ENCODE measurements at regions not wholly inside any gene's neighbourhood (a gene's known extent, or its start where the extent isn't known, plus 50 kb on each side); places are given as distances from the start of the nearest gene placed in this dataset.
"Not testable (repeated sequence)": the region's sequence is repeated elsewhere in the genome, so short reads cannot be mapped to it uniquely, and the experiment has no call there.

DNA sequence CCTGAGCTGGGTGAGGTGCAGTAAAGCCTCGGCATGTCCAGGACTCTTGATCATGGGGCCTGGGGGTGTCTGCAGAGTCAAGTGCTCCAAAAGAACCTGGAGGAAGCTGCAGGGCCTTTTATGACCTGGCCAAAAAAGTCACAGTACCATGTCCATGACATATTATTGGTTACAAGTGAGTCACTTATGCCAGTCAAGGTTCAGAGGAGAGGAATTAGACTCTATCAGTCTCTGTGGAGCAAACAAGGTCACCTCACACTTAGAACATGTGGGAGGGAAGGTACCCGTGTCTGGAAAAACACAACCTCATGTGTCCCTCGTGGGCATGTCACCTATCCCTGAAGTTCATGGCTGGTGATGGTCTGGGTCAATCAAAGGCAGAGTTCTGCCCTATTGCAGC lies 465.7 kb downstream of the FBXO15 start:
- no peak for DNase-seq (ENCODE audit: low read depth)

DNA sequence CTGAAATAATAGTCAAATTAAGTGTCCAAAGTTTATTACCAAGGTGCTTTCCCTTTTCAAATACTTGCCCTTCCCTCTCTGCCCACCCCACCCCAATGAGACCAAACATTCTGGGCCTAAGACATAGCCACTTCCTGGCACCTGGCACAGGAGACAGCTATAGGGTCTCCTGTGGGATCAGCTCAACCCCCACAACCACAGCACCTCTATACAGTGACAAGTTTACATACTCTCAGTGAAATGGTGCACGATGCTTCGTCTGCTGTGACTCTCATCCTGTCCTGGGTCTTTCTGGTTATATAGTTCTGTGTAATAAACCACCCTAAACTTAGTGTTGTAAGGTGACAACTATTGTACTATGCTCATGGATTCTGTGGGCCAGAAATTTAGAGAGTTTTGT lies 466.2 kb downstream of the FBXO15 start:
- no peak for DNase-seq (ENCODE audit: low read depth)

DNA sequence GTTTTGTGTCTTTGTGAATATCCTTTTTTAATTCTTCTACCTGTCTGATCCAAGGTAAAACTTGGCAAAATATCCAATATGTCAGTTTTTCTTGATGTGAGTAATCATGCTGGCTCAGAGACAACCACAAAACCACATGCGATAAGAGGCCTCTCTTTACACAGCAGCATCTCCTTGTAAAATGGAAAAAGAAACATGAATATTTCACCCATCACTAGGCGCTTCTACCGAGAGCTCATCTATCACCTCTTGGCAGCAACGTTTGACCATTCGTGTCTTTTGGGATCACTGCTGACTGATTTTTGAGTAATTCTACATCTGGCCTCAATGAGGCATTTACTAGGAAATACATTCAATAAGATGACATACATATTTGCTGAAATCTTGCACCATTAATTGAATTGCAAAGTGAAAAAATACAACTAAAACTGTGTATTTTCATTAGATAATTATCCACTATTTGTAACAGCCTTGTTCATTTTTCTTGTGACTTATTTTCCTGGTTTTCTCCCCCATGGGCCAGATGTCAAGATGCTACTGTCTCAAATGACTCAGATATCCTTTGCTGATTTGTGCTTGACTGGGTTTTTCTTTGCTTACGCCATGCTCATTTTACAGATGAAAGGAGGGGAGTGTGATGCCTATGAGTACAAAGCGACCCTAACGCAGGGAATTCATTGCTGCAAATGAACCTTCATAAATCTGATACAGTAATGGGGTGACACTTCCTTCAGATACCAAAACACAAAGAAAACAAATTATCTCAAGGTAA lies 467.5 kb downstream of the FBXO15 start:
- DNase-seq (ENCODE audit: low read depth): no peak

DNA sequence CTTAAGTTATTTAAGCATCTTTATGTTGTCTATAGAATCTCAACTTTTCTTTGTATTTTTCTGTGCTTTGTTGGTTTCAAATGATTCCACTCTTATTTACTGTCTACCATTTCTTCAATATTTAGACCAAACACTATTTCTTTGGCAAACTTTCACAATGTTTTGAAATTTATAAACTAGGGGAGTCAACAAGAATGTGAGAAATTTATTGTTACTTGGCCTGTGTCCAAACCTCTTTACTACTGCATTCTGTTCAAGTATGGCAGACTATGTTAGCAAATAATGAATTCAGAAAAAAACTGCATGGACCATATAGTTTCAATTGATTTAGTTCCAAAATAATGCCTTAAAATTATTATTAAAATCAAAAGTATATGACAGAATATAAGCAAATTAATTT lies 470.2 kb downstream of the FBXO15 start:
- DNase-seq (ENCODE audit: low read depth): no peak

DNA sequence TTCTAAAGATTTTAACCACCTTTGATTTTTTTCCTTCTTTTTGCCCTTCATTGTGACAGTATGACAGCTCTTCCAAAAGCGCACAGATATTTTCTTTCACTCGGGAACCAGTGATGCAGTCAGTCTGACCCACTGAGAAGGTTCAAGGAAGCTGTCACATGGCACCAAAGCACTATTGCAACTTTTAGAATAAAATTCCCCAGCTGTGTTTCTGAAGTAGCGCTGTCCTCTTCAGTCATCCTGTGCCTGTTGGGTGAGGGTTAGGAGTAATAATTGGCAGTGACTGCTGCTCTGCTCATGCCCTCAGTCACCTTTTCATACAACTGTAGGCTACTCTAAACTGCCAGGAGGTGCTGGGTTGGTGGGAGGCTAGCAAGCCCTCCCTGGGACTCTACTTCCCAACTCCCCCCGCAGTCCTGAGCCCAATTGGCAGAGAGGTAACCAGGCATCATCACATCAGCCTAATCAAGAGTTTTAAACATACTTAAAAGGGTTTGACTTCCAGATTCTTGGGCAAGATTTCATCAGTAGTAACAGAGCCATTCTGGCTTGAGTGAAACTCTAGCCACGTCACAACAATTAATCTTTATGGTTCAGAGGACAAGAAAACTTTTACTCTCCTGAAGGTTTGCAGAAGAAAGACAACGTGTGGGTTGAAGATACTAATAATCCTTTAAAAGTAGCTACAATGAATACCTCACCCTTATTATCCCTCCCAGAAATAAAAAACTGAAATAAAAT lies 473.3 kb downstream of the FBXO15 start:
- no peak for DNase-seq (ENCODE audit: low read depth)

DNA sequence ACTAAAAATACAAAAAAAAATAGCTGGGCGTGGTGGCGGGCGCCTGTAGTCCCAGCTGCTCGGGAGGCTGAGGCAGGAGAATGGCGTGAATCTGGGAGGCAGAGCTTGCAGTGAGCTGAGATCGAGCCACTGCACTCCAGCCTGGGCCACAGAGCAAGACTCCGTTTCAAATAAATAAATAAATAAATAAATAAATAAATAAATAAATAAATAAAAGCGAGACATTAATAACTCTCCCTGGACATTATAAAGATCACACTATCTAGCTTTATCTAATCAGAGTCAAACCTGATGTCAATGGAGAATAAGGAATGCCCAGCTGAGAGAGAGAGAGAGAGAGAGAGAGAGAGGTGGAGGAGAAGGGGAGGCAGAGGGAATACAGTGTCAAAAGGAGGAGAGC lies 476.2 kb downstream of the FBXO15 start:
- DNase-seq (ENCODE audit: low read depth): not testable (repeated sequence)

DNA sequence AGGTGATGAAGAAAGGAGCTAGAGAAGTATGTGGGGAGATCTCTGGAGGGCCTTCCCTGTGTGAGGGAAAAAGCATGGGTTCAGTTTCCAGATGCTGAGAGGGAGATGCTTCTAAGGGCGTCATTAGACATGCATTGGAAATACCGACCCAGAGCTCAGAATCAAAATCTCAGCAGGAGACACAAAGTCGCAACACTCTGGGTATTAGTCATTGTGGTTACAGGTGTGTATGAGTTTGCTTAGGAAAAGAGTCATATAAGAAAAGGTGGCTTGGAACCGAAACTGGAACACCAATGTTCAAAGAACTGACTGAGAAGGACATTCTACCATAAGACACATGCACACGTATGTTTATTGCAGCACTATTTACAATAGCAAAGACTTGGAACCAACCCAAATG lies 477.1 kb downstream of the FBXO15 start:
- DNase-seq (ENCODE audit: low read depth): no peak

DNA sequence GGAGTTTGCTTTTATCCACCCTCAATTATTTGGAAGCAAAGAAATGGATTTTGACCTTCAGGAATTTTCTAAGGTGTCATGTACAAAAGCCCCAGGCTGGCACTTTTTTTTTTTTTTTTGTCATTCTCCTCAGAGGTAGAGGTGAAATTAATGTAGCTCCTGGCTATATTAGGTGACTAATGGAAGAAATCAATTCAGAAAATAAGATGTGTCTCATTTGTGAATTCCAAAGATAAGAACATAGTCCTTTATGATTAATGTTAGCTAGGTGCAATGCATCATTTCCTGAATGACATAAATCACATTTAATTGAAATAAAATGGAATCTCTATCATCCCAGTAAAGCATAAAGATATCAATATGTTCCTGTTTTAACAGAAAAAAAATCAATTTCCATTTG lies 477.6 kb downstream of the FBXO15 start:
- no peak for DNase-seq (ENCODE audit: low read depth)

DNA sequence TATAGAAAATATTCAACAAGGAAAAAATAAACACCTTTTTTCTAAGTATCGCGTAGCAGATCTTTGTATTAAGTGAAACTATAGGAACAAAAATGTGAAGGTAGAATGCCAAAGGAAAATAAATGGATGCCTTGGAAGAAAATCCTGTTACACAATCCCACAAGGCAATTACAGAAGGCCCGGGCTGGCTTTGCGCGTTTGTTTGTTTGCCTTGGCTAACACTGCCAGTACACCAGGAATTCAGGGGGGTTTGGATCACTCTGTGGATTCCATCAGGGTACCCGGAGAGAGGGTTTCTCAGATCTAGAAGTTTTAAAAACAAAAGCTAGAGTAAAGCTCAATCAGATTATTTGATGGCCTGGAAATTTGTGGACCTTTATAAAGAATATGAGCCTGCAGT lies 478.3 kb downstream of the FBXO15 start:
- no peak for DNase-seq (ENCODE audit: low read depth)

DNA sequence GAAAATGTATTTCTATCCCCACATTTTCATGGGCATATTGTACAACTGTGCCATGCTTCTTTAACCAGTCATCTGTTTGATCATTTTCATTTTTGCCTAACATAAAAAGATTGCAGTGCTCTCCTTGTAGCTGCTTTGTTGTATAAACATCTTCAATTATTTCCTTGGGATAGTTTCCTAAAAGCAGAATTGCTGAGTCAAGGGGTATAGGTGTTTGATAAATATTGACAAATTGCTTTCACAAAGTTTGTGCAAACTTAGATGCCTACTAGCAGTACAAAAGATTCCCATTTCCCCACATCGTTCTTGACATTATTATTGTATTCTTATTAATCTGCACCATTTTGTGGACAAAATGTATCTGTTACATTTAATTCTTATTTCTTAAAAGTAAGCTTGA lies 479.6 kb downstream of the FBXO15 start:
- no peak for DNase-seq (ENCODE audit: low read depth)

DNA sequence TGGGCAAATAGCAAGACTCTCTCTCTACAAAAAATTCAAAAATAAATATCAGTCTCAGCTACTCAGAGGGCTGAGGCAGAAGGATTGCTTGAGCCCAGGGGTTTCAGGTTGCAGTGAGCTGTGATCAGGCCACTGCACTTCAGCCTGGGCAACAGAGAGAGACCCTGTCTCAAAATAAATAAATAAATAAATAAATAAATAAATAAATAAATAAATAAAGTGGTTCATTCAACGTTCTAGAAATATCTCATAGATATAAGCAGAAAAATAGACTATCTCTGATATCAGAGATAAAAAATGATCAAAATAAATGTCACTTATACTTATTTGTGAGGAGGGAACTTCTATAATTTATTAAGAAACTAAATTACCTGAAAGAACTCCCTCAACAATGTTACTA lies 480.9 kb downstream of the FBXO15 start:
- DNase-seq (ENCODE audit: low read depth): no peak

DNA sequence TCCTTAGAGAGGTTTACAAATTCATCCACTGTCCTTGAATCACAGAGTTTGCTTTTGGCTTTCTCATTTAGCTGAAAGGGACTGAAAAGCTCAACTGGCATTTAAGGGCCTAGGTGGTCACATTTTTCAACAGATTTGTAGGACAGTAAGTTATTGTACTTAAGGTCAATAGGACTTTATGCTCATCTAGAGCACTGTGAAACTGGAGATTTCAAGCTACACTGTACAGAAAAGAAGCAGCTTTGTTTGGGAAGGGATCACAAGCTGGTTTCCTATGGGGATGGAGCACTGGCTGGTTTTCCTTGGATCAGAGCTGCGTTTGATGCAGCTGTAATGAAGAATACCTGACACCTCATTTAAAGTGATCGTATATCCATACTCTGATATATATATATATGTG lies 482.7 kb downstream of the FBXO15 start:
- no peak for DNase-seq (ENCODE audit: low read depth)

DNA sequence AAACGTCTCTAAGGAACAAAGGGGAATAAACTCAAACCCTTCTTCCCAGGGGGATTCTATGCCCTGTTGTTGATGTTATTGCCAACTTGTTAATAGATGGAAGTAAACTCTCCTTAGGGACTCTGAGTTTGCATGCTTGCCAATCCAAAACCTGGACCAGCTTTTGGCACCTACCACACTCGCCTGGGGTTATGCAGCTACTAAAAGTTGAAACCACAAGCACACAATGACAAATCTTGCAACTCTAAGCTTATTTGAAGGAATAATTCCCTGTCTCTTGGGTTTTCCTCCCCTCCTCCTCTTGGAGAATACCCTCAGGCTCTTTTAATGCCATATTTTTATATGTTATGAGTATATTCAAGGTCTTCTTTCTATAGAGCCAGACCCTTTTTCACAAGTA lies 484.1 kb downstream of the FBXO15 start:
- no peak for DNase-seq (ENCODE audit: low read depth)

DNA sequence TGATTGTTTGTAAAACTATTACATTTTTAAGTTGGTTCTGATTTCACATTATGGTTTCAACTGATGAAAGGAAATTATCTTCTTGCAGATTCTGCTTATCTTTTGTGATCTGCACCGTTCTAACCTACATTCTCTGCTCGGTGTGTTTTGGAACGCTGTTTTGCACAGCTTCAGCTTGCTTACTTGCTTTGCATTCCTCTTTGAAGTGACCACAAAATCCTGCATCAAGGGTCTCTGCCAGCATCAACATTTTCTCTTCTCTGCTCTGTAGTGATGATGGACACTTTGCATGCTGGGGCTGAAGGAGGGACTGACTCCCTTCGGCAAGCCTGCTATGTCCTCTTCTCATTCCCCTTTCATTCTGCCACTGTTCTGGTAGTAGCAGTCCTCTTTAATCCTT lies 485.2 kb downstream of the FBXO15 start:
- no peak for DNase-seq (ENCODE audit: low read depth)

DNA sequence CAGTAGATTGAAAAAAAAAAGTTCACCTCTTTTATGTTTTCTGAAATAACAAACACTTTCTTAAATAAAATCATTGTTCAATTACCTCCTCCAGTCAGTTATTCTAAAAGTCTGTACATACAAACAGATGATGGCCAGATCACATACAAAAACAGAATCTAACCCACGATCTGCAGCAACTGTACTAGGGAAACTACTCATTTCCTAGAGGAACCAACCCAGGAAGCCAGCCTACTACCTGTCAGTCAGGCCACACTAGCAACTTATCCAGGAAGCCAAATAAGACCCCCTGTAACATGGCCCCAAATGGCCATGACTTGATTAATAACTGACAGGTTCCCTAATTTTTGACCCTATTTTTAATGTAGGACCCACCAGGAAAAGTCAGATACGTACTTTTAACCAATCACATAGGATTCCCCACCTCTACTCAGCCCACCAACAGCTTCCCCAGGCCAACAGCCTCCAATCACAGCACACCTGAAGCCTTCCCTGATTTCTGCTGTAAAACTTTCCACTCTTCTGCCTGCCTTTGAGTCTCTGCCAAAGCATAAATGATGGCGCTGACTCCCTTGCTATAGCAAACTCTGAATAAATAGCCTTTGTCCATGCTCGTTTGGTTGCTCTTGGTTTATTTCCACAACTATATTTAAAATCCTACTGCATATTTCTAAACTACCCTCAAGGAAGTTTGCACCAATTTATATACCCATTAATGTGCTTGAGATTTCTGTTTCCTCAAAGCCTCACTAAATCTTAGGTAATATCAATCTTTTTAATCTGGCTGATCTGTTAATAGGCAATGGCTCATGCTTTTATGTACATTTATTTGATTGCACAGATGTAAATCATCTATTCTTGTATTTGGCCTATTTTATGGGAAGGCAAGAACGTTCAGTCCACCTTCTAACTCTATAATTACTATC lies 486.4 kb downstream of the FBXO15 start:
- DNase-seq (ENCODE audit: low read depth): no peak

DNA sequence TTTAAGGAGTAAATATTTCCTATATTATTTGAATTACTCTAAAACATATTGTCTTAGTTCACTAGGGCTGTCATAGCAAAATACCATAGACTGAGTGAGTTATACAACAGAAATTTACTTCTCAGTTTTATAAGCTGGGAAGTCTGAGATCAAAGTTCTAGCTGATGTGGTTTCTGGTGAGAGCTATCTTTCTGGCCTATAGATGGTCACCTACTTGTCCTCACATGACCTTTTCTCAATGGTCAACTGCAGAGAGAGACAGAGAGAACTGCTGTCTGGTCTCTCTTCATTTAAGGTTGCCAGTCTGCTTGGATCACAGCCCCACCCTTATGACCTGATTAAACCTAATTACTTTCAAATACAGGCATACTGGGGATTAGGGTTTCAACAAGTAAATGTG lies 490.9 kb downstream of the FBXO15 start:
- no peak for DNase-seq (ENCODE audit: low read depth)

DNA sequence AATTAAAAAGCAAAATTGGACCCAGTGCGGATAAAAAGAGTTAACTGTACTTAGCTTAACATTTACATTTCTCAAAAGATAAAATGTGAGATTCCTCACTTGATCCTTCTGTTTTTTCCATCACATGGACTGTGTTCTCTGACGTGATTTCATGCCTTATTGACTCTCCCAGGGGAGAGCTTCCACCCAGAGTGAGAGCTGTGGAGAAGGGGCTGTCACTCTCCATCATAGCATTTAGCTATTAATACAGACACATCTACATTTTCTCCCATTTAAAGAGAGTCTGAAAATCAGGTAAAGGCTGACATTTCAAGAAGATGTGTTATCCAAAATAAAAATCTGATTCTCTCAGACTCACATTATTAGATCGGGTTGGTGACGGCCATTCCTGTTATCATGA lies 493.8 kb downstream of the FBXO15 start:
- no peak for DNase-seq (ENCODE audit: low read depth)

DNA sequence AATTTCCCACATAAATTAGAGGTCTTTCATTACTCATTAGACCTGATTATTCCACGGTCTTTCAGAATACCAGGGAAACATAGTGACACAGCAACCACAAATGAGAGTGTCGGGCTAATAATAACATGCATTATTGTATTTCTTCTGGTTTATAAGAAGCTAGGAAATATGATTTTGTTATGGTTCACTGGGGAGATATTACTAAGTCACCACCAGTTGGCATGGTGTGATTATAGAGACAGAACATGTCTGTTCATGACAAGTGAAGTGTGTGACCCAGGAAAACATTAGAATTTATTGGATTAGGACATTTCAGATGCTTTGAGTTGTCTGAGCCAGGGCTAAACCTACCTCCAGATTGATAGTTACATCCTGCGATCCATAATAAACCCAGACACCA lies 494.4 kb downstream of the FBXO15 start:
- no peak for DNase-seq (ENCODE audit: low read depth)

DNA sequence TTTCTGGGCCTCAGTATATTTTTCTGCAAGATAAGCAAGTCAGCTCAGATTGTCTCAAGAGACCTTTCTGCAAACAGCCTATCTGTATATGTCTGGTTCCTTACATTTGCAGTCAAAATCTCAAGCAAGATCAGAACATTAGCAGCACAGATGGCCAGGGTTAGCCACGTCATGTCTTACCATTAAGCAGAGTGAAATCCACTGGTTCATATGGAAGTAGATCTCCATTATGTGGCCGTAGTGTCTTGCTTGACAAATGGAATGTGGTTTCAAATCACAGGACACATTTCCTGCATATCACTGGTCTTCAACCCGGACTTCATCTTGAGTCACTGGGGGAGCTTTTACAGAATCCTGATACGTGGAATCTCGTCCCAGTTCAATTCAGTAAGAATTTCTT lies 500.2 kb downstream of the FBXO15 start:
- DNase-seq (ENCODE audit: low read depth): no peak

DNA sequence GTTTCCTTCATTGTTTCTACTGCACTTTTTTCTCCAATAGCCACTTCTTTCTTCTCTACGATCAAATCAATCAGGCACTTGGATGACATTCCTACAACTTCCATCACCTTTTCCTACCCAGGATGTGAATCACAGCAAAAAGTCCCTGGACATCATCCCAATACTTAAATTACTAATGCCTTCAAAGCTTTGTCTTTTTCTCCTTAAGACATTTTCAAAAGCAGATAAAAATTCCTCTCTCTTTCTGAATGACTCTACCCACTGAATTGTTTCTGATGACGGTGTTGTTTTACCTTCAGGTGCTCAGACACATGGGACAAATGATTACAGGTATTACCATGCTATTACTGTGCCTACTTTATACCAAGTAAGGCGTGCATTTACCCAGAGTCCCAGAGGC lies 500.9 kb downstream of the FBXO15 start:
- no peak for DNase-seq (ENCODE audit: low read depth)

DNA sequence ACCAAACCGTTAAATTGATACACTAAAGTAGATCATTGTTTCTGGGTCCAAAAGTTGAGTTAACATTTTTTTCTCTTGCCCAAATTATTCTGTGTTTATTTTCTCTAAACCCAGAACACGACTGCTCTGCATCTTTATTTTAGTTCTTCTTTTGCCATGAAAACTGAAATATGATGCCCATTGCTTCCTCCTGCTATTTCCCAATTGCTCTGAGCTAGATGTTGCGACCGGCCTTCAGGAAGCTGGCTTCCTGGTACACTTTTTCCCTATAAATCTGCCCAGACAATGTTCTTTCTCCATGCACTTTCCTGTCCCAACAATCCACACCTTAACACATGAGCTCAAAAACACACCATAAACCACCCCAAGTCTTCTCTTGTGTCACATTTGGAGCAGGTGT lies 501.4 kb downstream of the FBXO15 start:
- DNase-seq (ENCODE audit: low read depth): no peak

DNA sequence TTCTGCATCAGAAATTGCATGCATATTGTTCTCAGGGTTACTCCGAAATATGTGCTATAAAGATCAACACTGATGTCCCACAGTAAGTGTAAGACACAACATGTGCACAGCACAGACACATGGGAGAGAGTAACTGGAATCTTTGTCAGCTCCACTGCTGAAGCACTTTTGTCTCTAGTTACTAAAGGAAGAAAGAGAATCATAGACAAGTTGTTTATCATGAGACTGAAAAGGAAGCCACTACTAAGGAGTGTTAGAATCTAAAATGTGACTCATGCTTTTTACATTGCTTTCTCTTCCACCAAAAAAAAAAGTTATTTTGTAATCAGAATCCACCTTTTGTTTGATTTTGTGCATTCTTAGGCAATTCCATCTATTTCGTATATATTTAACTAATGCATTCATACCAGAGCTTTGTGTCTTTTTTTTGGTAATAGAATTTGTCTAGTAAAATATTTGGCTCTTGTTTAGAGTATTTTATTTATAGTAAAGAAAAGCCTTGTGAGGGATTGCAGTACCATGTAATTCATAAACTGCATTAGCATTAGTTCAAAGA lies 502.4 kb downstream of the FBXO15 start:
- no peak for DNase-seq (ENCODE audit: low read depth)

Measured in activated T-cell treated with anti-CD3 and anti-CD28 coated beads for 24 hours (primary cell).